Tibial artery (tissue), 4 donors: ENCODE measurements at regions not wholly inside any gene's neighbourhood (a gene's known extent, or its start where the extent isn't known, plus 50 kb on each side); places are given as distances from the start of the nearest gene placed in this dataset.

Source experiments
- DNase-seq, 2 donors: peaks; one replicate each; pipeline ENCODE4 v3.0.0-alpha.2; 2019
- H3K27ac ChIP-seq, 2 donors: fragments of 200-600 bp; sonication (generic) in 1 of 2; 1 replicate in 1 of 2; 2 replicates in 1 of 2; pipeline ENCODE4 v1.5.1; 2018 to 2019; ENCODE audit warnings: mild to moderate bottlenecking in 1 of 2
- H3K27me3 ChIP-seq, 2 donors: fragments of 200-600 bp; sonication (generic) in 1 of 2; one replicate each; pipeline versions ENCODE4 v1.5.1 to v1.6.0; 2016 to 2019
- H3K36me3 ChIP-seq, 3 donors: fragments of 200-600 bp; sonication (generic) in 2 of 3; one replicate each; pipeline ENCODE4 v1.5.1; 2016 to 2019; ENCODE audit warnings: mild to moderate bottlenecking in 2 of 3
- H3K4me1 ChIP-seq, 4 donors: fragments of 200-600 bp; sonication (generic) in 2 of 4; 1 replicate in 3 of 4; 2 replicates in 1 of 4; pipeline ENCODE4 v1.5.1; 2016 to 2019
- H3K4me3 ChIP-seq, 2 donors: fragments of 200-600 bp; sonication (generic) in 1 of 2; 1 replicate in 1 of 2; 2 replicates in 1 of 2; pipeline ENCODE4 v1.5.1; 2018 to 2019; ENCODE audit warnings: mild to moderate bottlenecking in 2 of 2
- H3K9me3 ChIP-seq, 3 donors: fragments of 200-600 bp; sonication (generic) in 1 of 3; one replicate each; pipeline ENCODE4 v1.5.1; 2016 to 2019
- intact Hi-C: fragments of 100-400 bp; cut with DNase I; formaldehyde crosslinking; loops from one replicate; pipeline ENCODE4 v1.15.0; 2023; ENCODE audit warnings: low total_unique reads
- TF ChIP-seq, protein P1 (sequence below), 2 experiments: fragments of 200-600 bp in 1 of 2; fragments of 450-650 bp in 1 of 2; IDR thresholded peaks; one replicate each; pipeline ENCODE4 v1.5.1; 2017 to 2019; ENCODE audit warnings: antibody characterized with exemption in 2 of 2, mild to moderate bottlenecking in 1 of 2, moderate library complexity in 1 of 2

- intact Hi-C loops: no loop called here
- H3K4me3 ChIP-seq: no peak overlapping the region
- H3K4me1 ChIP-seq: no peaks in the 10 kb centered on the region
- DNase-seq: no peak
- H3K27ac ChIP-seq: no peak overlapping the region
- H3K36me3 ChIP-seq: no peaks in the 10 kb centered on the region
- no peaks in the 10 kb centered on the region for H3K27me3 ChIP-seq
- TF ChIP-seq, protein P1, sequence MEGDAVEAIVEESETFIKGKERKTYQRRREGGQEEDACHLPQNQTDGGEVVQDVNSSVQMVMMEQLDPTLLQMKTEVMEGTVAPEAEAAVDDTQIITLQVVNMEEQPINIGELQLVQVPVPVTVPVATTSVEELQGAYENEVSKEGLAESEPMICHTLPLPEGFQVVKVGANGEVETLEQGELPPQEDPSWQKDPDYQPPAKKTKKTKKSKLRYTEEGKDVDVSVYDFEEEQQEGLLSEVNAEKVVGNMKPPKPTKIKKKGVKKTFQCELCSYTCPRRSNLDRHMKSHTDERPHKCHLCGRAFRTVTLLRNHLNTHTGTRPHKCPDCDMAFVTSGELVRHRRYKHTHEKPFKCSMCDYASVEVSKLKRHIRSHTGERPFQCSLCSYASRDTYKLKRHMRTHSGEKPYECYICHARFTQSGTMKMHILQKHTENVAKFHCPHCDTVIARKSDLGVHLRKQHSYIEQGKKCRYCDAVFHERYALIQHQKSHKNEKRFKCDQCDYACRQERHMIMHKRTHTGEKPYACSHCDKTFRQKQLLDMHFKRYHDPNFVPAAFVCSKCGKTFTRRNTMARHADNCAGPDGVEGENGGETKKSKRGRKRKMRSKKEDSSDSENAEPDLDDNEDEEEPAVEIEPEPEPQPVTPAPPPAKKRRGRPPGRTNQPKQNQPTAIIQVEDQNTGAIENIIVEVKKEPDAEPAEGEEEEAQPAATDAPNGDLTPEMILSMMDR (IDR thresholded peaks at IDR 0.05): no peak
- no peaks in the 10 kb centered on the region for H3K9me3 ChIP-seq
Observed at GRCh38 chr2:80852808-80853139, 548.2 kb upstream of the LRRTM1 start.

DNA sequence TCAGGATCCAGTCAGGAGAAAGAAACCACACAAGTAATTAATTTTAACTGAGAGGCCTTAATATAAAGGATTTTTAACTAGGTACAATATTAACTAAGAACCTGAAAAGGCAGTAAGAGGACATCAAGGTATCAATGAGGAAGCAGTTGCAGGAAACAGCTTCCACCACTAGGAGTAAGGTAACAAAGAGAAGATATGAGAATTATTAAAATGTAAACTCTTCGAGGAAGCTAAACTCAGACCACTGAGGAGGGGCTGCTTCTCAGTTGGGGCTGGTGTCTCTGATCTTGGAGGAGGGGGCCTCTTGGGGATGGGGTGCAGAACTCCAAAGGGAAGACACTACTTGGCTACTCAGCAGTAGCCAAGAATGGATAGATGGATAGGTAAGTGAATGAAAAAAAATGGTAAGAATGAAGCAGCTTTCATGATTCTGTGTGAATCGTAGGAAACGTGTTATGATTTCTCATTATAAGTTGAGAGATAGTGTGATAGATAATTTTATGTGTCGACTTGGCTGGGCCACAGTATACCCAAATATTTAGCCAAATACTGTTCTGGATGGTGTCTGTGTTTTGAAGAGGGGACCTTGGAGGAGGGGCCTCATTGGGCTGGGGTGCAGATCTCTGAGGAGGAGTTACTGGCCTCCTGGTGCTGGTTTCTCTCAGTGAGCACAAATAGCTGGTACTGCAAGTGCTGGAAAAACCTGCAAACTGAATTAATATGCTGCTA lies 547.7 kb upstream of the LRRTM1 start:
- Histone ChIP-seq H3K27me3 (no peaks in the 10 kb centered on the region), H3K9me3 (no peaks in the 10 kb centered on the region), H3K4me1 (no peaks in the 10 kb centered on the region), H3K27ac (no peak overlapping the region), H3K36me3 (no peaks in the 10 kb centered on the region), H3K4me3 (no peak overlapping the region)
- DNase-seq: no peak
- TF ChIP-seq, protein P1 (IDR thresholded peaks at IDR 0.05): no peak
- intact Hi-C loops: no loop called here

GRCh38 chr2:80830891-80831290 lies 526.3 kb upstream of the LRRTM1 start:
- Histone ChIP-seq H3K4me3 (no peak overlapping the region), H3K27me3 (no peaks in the 10 kb centered on the region), H3K9me3 (no peaks in the 10 kb centered on the region), H3K27ac (no peak overlapping the region), H3K4me1 (no peaks in the 10 kb centered on the region), H3K36me3 (no peaks in the 10 kb centered on the region)
- no peak for DNase-seq
- intact Hi-C loops: no loop called here
- TF ChIP-seq, protein P1 (IDR thresholded peaks at IDR 0.05): no peak

DNA sequence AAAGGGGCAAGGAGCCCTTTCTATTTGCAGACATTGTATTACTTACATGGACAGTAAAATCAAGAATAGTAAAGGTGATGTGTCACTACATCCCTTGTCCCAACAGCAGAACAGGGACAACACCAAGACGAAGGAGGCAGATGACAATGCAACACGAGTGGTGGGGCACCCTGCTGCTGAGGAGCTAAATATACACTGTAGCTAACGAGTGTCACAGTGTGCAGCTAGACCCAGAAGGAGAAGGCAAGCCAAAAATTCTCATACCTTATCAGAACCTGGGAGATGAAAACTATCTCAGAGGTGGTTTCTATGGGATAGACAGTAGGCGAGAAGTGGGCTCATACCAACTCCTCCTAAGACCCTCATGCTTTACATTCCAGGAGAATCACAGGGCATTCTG lies 518.4 kb upstream of the LRRTM1 start:
- TF ChIP-seq, protein P1 (IDR thresholded peaks at IDR 0.05): no peak
- H3K27ac ChIP-seq: no peak overlapping the region
- no peaks in the 10 kb centered on the region for H3K27me3 ChIP-seq
- H3K4me1 ChIP-seq: no peaks in the 10 kb centered on the region
- no peak for DNase-seq
- no peaks in the 10 kb centered on the region for H3K9me3 ChIP-seq
- intact Hi-C loops: no loop called here
- no peak overlapping the region for H3K4me3 ChIP-seq
- no peaks in the 10 kb centered on the region for H3K36me3 ChIP-seq

- no peak for DNase-seq
- H3K4me3 ChIP-seq: no peak overlapping the region
- no peaks in the 10 kb centered on the region for H3K9me3 ChIP-seq
- intact Hi-C loops: no loop called here
- no peaks in the 10 kb centered on the region for H3K36me3 ChIP-seq
- no peak overlapping the region for H3K27ac ChIP-seq
- H3K4me1 ChIP-seq: no peaks in the 10 kb centered on the region
- TF ChIP-seq, protein P1 (IDR thresholded peaks at IDR 0.05): no peak
- no peaks in the 10 kb centered on the region for H3K27me3 ChIP-seq
Observed at GRCh38 chr2:80815259-80815658, 510.7 kb upstream of the LRRTM1 start.

GRCh38 chr2:80786584-80786983 lies 482.0 kb upstream of the LRRTM1 start:
- Histone ChIP-seq H3K27me3 (no peaks in the 10 kb centered on the region), H3K27ac (no peak overlapping the region), H3K4me1 (no peaks in the 10 kb centered on the region), H3K4me3 (no peak overlapping the region), H3K9me3 (no peaks in the 10 kb centered on the region), H3K36me3 (no peaks in the 10 kb centered on the region)
- intact Hi-C loops: no loop called here
- DNase-seq: no peak
- TF ChIP-seq, protein P1 (IDR thresholded peaks at IDR 0.05): no peak
